ENCODE measurements at regions not wholly inside any gene's neighbourhood (a gene's known extent, or its start where the extent isn't known, plus 50 kb on each side); places are given as distances from the start of the nearest gene placed in this dataset.

GRCh38 chr1:61627365-61627764, 97.6 kb downstream of the TM2D1 start:
- no peak for FAIRE-seq

- FAIRE-seq, result no peak
Observed at GRCh38 chr1:61626816-61627215, 98.1 kb downstream of the TM2D1 start.

- FAIRE-seq, result no peak
Observed at GRCh38 chr1:61623852-61624251, 101.1 kb downstream of the TM2D1 start.

- no peak for FAIRE-seq
Observed at GRCh38 chr1:61620536-61620935, 104.4 kb downstream of the TM2D1 start.

GRCh38 chr1:61618755-61619154, 106.2 kb downstream of the TM2D1 start:
- FAIRE-seq, result no peak

GRCh38 chr1:61618193-61618592, 106.7 kb downstream of the TM2D1 start:
- FAIRE-seq, result no peak

- no peak for FAIRE-seq
Observed at GRCh38 chr1:61616830-61617229, 108.1 kb downstream of the TM2D1 start.

GRCh38 chr1:61612602-61613001, 112.3 kb downstream of the TM2D1 start:
- FAIRE-seq, result no peak

GRCh38 chr1:61609040-61609439, 115.9 kb downstream of the TM2D1 start:
- no peak for FAIRE-seq

- FAIRE-seq, result no peak
Observed at GRCh38 chr1:61607448-61607847, 117.5 kb downstream of the TM2D1 start.

- no peak for FAIRE-seq
Observed at GRCh38 chr1:61606448-61607312, 118.3 kb downstream of the TM2D1 start.

- FAIRE-seq, result no peak
Observed at GRCh38 chr1:61605607-61606321, 119.2 kb downstream of the TM2D1 start.

- no peak for FAIRE-seq
Observed at GRCh38 chr1:61604684-61605083, 120.3 kb downstream of the TM2D1 start.

- FAIRE-seq, result no peak
Observed at GRCh38 chr1:61604261-61604660, 120.7 kb downstream of the TM2D1 start.

GRCh38 chr1:61602663-61603062, 122.3 kb downstream of the TM2D1 start:
- FAIRE-seq, result no peak

GRCh38 chr1:61597601-61598000, 127.3 kb downstream of the TM2D1 start:
- FAIRE-seq, result no peak

GRCh38 chr1:61593331-61593730, 131.6 kb downstream of the TM2D1 start:
- no peak for FAIRE-seq

GRCh38 chr1:61591351-61591750, 133.6 kb downstream of the TM2D1 start:
- no peak for FAIRE-seq

GRCh38 chr1:61588736-61589672, 135.9 kb downstream of the TM2D1 start:
- FAIRE-seq, result no peak

GRCh38 chr1:61585714-61586113, 139.2 kb downstream of the TM2D1 start:
- FAIRE-seq, result no peak

GRCh38 chr1:61583703-61584102, 141.2 kb downstream of the TM2D1 start:
- no peak for FAIRE-seq

- no peak for FAIRE-seq
Observed at GRCh38 chr1:61581251-61581650, 143.7 kb downstream of the TM2D1 start.

- FAIRE-seq, result no peak
Observed at GRCh38 chr1:61580417-61580816, 144.5 kb downstream of the TM2D1 start.

Data from colon (tissue), 2 donors.